Ascending aorta (tissue), 2 donors: ENCODE measurements at regions not wholly inside any gene's neighbourhood (a gene's known extent, or its start where the extent isn't known, plus 50 kb on each side); places are given as distances from the start of the nearest gene placed in this dataset.
A peak's percentile ranks its signal among the peaks of the same experiment; 100 is the strongest.

Source experiments
- DNase-seq, 2 donors: peaks; one replicate each; pipeline ENCODE4 v3.0.0-alpha.2; 2019; ENCODE audit warnings: low spot score in 2 of 2
- H3K27ac ChIP-seq, 2 donors: fragments of 200-600 bp; sonication (generic); one replicate each; pipeline ENCODE4 v1.5.1; 2016 to 2017; ENCODE audit warnings: mild to moderate bottlenecking in 1 of 2
- H3K27me3 ChIP-seq: fragments of 200-600 bp; sonication (generic); one replicate; pipeline ENCODE4 v1.5.1; 2017
- H3K36me3 ChIP-seq, 2 donors: fragments of 200-600 bp; sonication (generic); one replicate each; pipeline ENCODE4 v1.5.1; 2016
- H3K4me1 ChIP-seq, 2 donors: fragments of 200-600 bp; sonication (generic); one replicate each; pipeline ENCODE4 v1.5.1; 2016 to 2017; ENCODE audit warnings: mild to moderate bottlenecking in 1 of 2
- H3K4me3 ChIP-seq, 2 donors: fragments of 200-600 bp; sonication (generic); one replicate each; pipeline ENCODE4 v1.5.1; 2016 to 2017; ENCODE audit warnings: mild to moderate bottlenecking in 1 of 2
- H3K9me3 ChIP-seq, 2 donors: fragments of 200-600 bp; sonication (generic); one replicate each; pipeline ENCODE4 v1.5.1; 2016
- CTCF ChIP-seq, 3 experiments: fragments of 200-600 bp in 2 of 3; fragments of 450-650 bp in 1 of 3; sonication (generic) in 2 of 3; IDR thresholded peaks; one replicate each; pipeline ENCODE4 v1.5.1; 2016 to 2019; ENCODE audit warnings: antibody characterized with exemption in 3 of 3, mild to moderate bottlenecking in 1 of 3, moderate library complexity in 1 of 3
- intact Hi-C: fragments of 100-400 bp; cut with DNase I; formaldehyde crosslinking; loops from one replicate; pipeline ENCODE4 v1.15.1; 2023

- Histone ChIP-seq H3K27me3 (no peaks in the 10 kb centered on the region), H3K4me1 (peaks cover 0 to 7% of the 10 kb centered on the region in 2 donors), H3K4me3 (no peak overlapping the region), H3K9me3 (no peaks in the 10 kb centered on the region), H3K27ac (no peak overlapping the region), H3K36me3 (no peaks in the 10 kb centered on the region)
- no peak for TF ChIP-seq CTCF (IDR thresholded peaks at IDR 0.05)
- no peak for DNase-seq
- intact Hi-C loops: no loop called here
Observed at GRCh38 chr3:99322551-99322950, 315.8 kb upstream of the COL8A1 start.

- Histone ChIP-seq H3K27ac (no peak overlapping the region), H3K36me3 (no peaks in the 10 kb centered on the region), H3K4me1 (peaks cover 0 to 7% of the 10 kb centered on the region in 2 donors), H3K4me3 (no peak overlapping the region), H3K9me3 (no peaks in the 10 kb centered on the region), H3K27me3 (no peaks in the 10 kb centered on the region)
- intact Hi-C loops: no loop called here
- no peak for TF ChIP-seq CTCF (IDR thresholded peaks at IDR 0.05)
- DNase-seq: no peak
Observed at GRCh38 chr3:99321261-99321660, 317.1 kb upstream of the COL8A1 start.

- Histone ChIP-seq H3K36me3 (no peaks in the 10 kb centered on the region), H3K27ac (peak overlapping the region; percentile 52 to 76), H3K9me3 (no peaks in the 10 kb centered on the region), H3K4me1 (peaks cover 0 to 7% of the 10 kb centered on the region in 2 donors), H3K27me3 (no peaks in the 10 kb centered on the region), H3K4me3 (no peak overlapping the region)
- intact Hi-C loops: no loop called here
- no peak for TF ChIP-seq CTCF (IDR thresholded peaks at IDR 0.05)
- no peak for DNase-seq
Observed at GRCh38 chr3:99319961-99320360, 318.4 kb upstream of the COL8A1 start.

GRCh38 chr3:99319450-99319849 lies 318.9 kb upstream of the COL8A1 start:
- peaks cover 0 to 7% of the 10 kb centered on the region in 2 donors for H3K4me1 ChIP-seq
- no peaks in the 10 kb centered on the region for H3K9me3 ChIP-seq
- H3K27ac ChIP-seq: peak overlapping the region; percentile 52 to 76
- no peak for TF ChIP-seq CTCF (IDR thresholded peaks at IDR 0.05)
- DNase-seq: no peak
- no peaks in the 10 kb centered on the region for H3K36me3 ChIP-seq
- intact Hi-C loops: no loop called here
- no peak overlapping the region for H3K4me3 ChIP-seq
- no peaks in the 10 kb centered on the region for H3K27me3 ChIP-seq

GRCh38 chr3:99317201-99317600 lies 321.2 kb upstream of the COL8A1 start:
- H3K27me3 ChIP-seq: no peaks in the 10 kb centered on the region
- H3K4me3 ChIP-seq: no peak overlapping the region
- no peak for DNase-seq
- H3K36me3 ChIP-seq: no peaks in the 10 kb centered on the region
- TF ChIP-seq CTCF (IDR thresholded peaks at IDR 0.05): no peak
- peaks cover 0 to 7% of the 10 kb centered on the region in 2 donors for H3K4me1 ChIP-seq
- peak overlapping the region in 1 of 2 donors; percentile 47 for H3K27ac ChIP-seq
- intact Hi-C loops: no loop called here
- no peaks in the 10 kb centered on the region for H3K9me3 ChIP-seq

GRCh38 chr3:99315896-99316295 lies 322.5 kb upstream of the COL8A1 start:
- Histone ChIP-seq H3K9me3 (no peaks in the 10 kb centered on the region), H3K27ac (no peak overlapping the region), H3K4me1 (peaks cover 0 to 7% of the 10 kb centered on the region in 2 donors), H3K4me3 (no peak overlapping the region), H3K27me3 (no peaks in the 10 kb centered on the region), H3K36me3 (no peaks in the 10 kb centered on the region)
- no peak for DNase-seq
- intact Hi-C loops: no loop called here
- TF ChIP-seq CTCF (IDR thresholded peaks at IDR 0.05): no peak
